GM04504 (cell line): ENCODE measurements at regions not wholly inside any gene's neighbourhood (a gene's known extent, or its start where the extent isn't known, plus 50 kb on each side); places are given as distances from the start of the nearest gene placed in this dataset.
"Not testable (repeated sequence)": the region's sequence is repeated elsewhere in the genome, so short reads cannot be mapped to it uniquely, and the experiment has no call there.

Experiments used
- DNase-seq: peaks from one replicate; pipeline ENCODE4 v3.0.0-alpha.2; 2012; ENCODE audit warnings: low read depth

DNA sequence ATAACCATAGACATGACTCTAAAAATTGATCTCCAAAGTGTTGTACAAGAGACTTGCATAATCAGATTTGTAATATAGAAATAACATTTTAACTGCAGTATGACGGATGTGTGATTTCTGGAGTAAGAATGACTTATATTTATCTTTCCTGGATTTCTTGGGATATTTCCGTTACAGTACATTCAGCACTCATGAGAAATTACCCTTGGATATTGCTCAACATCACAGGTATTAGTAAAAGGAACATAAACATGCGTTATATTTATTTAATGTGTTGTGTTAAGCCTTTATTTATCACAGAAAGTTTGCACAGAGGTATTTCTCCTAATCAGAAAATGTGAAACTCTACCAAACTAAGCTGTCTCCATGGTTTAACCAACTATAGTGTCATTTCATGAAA lies 1823.9 kb upstream of the C9orf72 start:
- no peak for DNase-seq

DNA sequence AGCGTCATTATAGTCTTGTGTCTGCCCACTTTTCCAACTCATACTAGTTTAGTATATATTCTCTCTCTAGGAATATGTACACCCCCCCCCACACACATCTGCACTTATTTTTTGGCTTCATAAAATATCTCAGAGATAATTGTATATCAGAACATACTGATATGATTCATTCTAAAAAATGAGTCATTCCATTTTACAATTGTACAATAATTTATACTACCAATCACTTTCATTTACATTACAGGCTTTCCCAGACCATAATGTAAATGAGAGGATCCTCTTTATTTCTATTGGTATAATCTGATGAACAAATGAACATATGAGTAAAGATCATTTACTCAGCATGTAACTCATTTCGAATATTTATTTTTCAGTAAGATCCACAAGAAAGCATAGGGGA lies 1842.9 kb upstream of the C9orf72 start:
- DNase-seq: no peak

DNA sequence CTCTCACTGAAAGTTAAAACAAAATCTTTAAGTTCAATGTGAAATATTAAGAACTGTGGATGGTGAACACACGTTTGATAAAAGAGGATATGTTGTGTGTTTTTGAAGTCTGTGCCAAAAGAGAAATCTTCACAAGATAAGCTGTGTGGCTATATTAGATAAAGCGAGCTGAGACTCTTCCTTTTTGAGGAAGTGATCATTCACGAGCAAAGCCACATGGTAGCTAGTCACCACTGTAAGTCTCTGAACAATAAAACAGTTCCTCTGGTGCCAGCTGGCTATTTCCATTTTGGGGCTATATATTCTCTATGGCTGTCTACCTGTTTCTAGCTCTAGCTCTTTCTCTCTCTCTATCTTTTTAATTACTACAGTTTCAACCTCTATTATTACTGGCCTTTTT lies 1849.2 kb upstream of the C9orf72 start:
- no peak for DNase-seq

DNA sequence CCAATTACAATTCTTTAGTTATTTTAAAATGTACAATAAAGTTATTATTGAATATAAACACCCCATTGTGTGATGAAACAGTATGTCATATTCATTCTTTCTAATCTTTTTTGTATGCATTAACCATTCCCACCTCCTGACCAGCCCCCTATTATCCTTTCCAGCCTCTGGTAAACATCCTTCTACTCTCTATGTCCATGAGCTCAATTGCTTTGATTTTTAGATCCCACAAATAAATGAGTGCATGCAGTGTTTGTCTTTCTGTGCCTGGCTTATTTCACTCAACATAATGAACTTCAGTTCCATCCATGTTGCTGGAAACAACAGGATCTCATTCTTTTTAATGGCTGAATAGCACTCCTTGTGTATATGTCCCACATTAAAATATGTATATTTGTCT lies 1858.9 kb upstream of the C9orf72 start:
- DNase-seq: no peak

DNA sequence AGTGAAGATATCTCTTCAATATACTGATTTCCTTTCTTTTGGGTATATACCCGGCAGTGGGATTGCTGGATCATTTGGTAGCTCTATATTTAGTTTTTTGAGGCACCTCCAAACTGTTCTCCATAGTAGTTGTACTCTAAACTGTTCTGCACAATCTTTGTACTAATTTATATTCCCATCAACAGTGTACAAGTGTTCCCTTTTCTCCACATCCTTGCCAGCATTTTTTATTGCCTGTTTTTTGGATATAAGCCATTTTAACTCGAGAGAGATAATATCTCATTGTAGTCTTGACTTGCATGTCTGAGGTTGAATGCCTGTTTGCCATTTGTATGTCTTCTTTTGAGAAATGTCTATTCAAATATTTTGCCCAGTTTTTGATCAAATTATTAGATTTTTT lies 1859.4 kb upstream of the C9orf72 start:
- not testable (repeated sequence) for DNase-seq

DNA sequence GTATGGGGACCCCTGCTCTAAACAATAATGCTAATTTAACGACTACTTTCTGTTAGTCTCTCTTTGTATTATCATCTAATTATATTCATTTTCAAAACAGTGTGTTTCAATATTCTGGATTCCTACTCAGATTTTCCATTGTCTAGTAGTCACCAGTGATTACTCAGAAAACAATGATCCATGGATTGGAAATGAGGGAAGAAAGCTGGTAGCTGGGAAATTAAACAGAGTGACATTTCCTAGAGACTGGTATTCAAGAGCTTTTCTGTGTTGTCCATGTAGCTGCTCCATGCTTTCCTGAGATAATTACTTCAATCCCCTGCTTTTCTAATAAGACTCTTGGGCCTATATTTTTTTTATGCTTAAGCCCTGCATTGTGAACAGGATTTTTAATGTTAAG lies 1862.1 kb upstream of the C9orf72 start:
- no peak for DNase-seq

DNA sequence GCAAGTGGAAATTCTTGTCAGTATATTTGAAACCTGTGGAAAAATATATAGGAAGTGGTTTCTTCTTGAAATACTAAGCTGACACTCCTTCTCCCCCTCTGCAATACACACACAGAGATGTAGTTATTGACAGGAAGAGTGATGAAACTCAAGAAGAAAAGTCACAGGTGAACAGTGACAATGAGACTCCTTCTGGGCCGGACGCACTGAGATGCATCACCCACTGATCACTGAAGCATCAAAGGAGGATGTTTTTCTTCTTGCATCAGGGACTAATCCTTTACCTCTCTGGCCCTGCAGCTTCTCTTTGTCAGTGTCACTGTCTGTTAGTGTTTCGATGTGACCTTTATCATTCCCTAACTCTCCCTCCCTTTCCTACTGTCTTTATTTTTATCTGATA lies 1864.2 kb upstream of the C9orf72 start:
- no peak for DNase-seq

DNA sequence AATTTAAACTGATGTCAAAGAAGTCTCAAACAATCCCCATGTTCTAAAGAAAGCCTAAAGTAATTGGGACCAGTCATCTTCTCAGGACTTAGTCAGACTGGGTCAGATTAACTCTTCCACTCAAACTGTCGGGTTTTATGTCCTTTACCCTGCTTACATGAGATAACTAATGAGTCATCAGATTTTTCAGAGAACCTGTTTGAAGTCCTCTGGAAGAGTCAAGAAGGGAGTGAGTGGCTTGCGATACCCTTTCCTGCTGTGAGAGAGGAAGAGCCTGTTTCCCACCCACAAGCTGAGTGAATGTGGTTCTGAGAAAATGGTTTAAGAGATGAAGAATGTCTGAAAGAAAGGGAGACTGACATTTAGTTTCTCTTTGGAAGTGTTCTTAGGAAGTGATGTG lies 1866.7 kb upstream of the C9orf72 start:
- DNase-seq: no peak

DNA sequence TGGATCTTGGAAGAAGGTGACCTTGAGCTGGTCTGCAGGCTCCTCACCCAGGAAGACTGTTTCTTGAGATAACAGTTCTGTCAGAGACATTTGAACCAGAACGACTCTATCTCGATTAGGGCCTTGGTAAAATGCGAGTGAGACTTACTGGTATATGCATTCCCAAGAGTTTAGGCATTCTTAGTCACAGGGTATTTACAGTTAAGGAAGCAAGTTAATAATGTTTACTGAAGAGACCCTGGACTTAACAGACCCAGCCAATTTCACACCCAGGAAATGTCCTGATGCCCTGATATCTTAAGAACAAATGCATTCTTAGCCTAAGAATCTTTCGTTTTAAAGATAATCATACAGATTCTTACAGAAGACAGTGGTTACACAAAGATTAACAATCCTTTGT lies 1867.2 kb upstream of the C9orf72 start:
- no peak for DNase-seq

DNA sequence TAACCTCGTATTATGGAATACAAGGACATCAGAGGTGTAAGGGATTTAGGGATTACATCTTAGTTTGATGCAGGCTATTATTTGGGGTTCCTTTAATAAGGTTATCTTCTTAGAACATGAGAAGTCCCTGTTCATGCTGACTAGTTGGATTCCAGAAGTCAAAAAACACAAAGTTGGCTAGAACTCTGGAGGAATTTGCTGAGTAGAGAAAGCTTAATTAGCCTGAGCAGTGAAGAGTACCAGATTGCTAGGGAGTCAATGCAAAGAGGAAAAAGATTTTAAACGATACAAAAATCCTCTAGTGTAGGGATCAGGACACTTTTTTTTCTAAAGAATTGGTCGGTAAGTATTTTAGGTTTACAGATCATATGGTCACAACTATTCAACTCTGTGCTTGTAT lies 1872.5 kb upstream of the C9orf72 start:
- DNase-seq: no peak

DNA sequence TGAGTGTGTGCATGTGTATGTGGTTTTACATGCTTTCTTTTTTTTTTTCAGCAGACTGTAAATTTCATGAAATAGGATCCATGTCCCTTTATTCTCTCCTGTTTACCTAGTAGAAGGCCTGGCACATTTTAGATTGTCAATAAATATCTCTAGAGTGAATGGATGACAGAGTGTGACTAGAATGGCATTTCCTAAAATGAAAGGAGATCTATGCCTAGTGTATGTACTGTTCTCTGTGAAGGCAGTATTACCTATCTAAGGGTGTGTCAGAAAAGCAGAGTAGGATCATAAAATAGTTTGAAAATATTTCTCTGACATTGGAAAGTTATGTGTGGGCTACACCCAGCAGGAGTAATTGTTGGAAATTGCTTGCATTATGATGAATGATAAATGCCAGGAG lies 1876.0 kb upstream of the C9orf72 start:
- DNase-seq: no peak

DNA sequence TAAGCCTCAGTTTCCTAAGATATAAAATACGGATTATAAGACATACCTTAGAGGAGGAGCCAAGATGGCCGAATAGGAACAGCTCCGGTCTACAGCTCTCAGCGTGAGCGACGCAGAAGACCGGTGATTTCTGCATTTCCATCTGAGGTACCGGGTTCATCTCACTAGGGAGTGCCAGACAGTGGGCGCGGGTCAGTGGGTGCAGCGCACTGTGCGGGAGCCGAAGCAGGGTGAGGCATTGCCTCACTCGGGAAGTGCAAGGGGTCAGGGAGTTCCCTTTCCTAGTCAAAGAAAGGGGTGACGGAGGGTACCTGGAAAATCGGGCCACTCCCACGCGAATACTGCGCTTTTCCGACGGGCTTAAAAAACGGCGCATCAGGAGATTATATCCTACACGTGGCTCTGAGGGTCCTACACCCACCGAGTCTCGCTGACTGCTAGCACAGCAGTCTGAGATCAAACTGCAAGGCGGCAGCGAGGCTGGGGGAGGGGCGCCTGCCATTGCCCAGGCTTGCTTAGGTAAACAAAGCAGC lies 1877.1 kb upstream of the C9orf72 start:
- DNase-seq: not testable (repeated sequence)

DNA sequence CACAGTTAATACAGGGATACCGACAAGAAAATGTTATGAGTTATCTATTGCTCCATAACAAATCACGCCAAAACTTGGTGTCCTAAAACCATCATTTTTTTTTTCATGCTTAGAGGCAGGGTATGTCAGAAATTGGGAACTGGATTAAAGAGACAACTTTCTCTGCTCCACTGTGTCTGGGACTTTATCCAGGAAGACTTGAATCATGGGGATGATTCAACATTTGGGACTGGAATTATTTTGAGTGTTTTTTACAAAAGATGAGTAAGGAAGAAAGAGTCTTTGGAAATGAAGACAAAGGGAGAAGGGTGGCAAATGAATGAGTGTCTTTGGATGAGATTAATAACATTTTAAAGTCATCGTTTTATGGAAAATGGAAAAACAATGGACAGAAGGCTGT lies 1883.7 kb upstream of the C9orf72 start:
- no peak for DNase-seq

DNA sequence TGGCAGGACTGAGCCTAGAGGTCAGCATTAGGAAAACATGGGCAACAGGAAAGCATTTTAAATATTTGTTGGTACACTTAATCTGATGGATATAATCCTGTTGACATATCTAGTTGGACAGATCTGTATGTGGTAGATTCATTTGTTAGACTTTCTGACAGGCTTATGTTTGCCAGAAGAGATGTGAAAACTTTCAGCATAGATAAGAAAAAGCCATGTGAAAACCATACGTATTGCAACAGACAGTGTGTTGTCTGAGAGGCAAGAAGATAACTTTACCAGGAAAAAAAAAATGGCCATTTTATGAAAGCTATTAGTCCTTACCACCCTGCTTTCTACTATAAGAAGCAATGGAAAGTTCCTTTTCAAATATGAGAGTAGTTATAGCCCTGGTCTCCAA lies 1902.2 kb upstream of the C9orf72 start:
- DNase-seq: no peak

DNA sequence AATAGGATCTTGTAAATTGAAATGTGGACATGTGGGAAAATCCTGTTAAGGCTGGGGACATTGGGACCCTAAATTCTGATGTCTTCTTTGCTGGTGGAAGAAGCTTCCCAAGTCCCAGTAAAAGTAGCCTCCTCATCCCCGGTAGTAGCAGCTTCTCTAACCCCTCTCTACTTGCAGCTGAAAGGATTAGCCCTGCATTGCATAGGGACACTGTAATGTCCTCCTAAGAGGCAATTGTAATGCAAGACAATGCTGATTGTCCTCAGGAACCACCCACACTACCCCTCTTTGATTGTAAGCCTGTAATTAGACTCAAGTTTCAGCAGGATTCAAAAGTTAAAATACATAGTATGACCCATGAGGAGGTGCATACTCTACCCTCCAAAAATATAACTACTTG lies 1938.4 kb upstream of the C9orf72 start:
- no peak for DNase-seq

DNA sequence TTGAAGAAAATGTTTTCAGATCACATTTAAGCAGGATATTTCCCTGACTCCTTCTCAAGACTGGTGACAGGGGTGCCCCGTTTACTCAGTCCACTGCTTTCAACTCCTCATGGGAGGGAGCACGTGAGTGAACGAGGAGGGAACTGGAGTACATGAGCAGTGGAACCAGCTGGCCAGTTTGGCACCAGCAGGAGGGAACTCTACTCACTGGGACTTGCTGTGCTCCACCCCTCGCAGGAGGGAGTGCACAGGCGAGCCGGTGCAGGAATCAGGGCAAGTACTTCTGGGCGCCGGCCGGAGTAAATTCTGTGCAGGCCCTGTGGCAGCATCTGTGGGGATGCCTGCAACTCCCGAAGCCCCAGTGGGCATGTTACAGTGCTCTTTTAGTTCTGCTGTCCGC lies 1941.1 kb upstream of the C9orf72 start:
- DNase-seq: no peak

DNA sequence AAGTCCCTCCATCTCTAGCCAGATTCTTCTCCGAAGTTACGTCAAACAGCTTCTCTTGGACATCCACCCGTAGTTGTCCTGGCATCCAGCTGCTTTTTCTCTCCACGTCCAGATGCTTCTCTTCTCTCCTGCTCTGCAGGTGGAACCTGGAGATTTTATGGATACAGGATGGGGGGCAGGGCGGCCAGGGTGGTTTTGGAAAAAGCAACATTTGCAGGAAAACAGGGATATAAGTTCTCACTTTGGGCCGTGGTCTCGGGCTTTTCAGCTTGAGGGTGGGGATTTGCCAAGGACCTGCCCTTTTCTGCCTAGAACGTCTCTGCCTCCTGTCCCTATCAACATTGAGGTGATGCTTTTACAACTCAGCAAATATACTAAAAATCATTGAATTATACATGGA lies 1941.6 kb upstream of the C9orf72 start:
- DNase-seq: no peak

DNA sequence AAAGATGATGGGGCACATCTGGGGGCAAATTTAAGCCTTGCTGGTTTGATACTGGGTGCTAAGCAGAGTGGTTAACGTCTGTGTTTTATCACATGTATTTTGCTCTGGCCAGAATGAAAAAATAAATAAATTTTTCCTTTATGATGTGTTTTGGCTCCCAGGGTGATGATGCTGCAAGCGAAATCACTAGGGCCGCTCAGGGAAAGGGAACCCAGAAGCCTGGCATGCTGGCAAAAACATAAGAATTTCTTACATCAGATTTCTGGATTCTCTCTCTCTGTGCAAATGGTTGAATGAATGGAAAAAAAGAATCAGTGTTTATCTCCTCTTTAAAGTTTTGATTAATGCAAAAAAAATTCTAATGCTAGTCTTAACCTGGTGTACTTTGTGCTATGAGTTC lies 1975.2 kb upstream of the C9orf72 start:
- DNase-seq: no peak

DNA sequence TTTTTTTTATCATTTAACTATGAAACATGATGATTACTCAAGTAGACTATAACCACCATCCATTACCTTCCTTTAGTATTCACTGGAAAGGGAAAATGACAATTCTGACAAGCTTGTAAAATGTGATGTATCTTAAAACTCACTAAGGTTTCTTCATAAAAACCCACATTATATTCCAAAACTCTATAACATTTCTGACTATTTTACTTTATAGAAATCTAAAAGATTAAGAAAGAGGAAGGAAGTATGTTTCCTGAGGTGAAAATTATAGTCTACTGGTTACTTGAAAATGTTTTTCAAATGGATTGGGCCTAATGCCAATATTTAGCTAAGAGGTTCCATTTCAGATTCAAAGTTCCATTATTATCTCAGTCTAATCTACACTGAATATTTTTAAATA lies 1982.2 kb upstream of the C9orf72 start:
- no peak for DNase-seq

DNA sequence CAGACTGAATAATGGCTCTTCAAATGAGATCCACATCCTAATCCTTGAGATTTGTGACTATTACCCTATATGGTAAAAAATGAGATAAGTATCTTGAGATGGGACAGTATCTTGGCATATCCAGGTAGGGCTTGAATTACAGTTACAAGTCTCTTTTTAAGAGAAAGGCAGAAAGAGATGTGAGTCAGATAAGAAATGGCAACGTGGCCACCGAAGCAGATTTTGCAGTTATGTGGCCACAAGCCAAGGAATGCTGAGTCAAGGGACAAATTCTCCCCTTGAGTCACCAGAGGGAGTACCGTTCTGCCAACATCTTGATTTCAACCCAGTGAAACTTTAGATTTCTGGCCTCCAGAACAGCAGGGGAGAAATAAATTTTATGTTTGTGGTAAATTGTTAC lies 1983.0 kb upstream of the C9orf72 start:
- DNase-seq: no peak

DNA sequence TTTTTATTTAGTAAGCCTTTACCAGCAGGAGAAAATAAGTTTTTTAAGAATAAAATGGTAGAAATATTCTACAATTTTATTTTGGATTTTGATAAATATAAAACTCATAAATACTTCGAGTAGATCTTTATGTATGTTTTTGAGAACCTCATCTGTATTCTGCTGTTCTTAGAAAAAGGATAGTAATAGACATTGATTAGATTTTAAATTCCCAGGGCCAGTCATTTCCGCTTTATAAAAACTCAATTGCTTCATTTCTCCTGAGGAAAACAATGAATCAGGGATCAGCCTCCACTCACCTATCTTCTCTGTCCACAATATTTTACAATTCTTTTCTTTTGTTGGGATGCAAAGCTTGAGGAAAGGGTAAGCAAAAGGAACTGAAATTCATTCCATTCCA lies 1983.5 kb upstream of the C9orf72 start:
- no peak for DNase-seq

DNA sequence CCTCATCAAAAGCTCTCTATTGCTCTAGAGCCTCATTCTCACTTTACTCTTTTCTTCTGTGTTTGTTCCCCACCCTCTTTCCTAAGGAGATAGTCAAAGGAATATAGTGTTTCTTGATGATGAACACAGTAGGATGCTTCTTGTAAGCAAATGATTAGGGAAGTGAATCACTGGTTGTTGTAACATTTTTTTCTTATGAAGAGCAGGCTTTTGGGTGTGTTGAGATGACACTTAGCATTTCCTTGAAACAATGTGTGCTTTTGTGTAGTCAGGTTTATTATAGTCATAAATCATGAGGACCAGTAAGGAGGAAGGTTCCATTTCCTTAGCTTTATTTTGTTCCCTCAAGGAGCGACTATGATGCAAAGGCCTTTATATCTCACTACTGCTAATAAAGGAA lies 1991.3 kb upstream of the C9orf72 start:
- DNase-seq: no peak

DNA sequence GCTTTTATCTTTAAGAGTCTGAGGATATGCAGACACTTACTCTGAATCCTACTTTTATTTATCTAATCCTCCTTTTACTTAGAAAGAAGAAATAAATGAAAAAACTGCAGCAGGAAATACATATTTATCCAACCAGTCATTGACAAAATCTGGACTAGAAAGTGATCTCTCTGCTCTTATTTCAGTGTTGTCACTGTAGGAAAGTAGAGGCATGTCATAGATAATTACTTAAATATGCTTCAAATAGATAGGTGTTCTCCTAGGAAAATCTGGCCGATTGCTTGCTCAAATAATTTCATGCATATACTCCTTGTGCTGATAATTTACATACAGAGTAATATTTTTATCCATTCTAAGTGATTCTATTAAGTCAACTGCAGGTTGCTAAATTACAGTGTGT lies 2001.9 kb upstream of the C9orf72 start:
- no peak for DNase-seq

DNA sequence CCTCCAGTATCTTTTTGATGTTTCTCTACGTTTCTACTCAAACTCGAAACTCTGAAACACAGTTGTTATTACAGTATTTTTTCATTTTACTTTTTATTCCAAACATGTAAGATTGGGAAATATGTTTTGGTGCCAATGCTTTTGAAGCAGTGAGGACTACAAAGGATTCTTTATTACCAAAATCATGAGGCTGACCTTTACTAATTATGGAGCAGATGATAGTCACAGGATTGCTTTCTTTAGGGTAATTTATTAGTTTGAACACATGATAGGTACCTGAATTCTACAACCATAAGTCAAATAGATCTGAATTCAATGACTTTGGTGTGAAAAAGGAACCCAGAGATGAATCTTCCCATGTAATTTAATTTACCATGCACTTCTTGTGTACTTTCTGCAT lies 2015.1 kb upstream of the C9orf72 start:
- DNase-seq: no peak

DNA sequence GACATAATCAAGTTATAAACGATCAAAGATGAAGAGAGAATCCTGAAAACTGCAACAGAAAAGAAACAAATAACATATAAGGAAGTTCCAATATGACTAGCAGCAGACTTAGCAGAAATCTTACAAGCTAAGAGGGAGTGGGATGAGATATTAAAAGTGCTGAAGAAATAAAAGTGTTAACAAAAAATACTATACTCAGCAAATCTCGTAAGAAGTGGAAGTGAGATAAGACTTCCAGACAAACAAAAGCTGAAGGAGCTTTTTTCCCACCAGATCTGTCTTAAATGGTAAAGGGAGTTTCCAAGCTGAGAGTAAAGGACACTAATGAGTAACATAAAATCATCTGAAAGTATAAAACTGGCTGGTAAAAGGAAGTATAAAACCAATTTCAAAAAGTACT lies 2036.0 kb upstream of the C9orf72 start:
- no peak for DNase-seq
